Endothelial cell of umbilical vein (primary cell): ENCODE measurements at regions not wholly inside any gene's neighbourhood (a gene's known extent, or its start where the extent isn't known, plus 50 kb on each side); places are given as distances from the start of the nearest gene placed in this dataset.

Source experiments
- BruUV-seq: library from RNA; stranded (reverse); fragments of 400-500 nt; replicated peaks from 2 replicates; lab custom pipeline; 2021; lab: Mats Ljungman, UMichigan
- CTCF ChIA-PET: fragments of 300-600, 350-600 bp; sonication (Branson Sonifier 250); formaldehyde crosslinking; loops from one replicate; lab custom pipeline; 2021; ENCODE audit warnings: antibody characterized with exemption, inconsistent platforms; lab: Charles Lee
- POLR2A ChIA-PET: fragments of 300-600, 350-600 bp; sonication (Branson Sonifier 250); formaldehyde crosslinking; loops from one replicate; lab custom pipeline; 2021; ENCODE audit warnings: antibody characterized with exemption, inconsistent platforms; lab: Charles Lee
- DNase-seq: peaks from one replicate; pipeline ENCODE4 v3.0.0-alpha.2; 2011; ENCODE audit warnings: low read depth, low spot score
- FAIRE-seq: peaks from 2 replicates; lab custom pipeline; 2011; peaks lifted over from hg19 to GRCh38; lab: Jason Lieb, UNC
- H2AFZ ChIP-seq: 2 replicates; pipeline ENCODE4 v1.6.0; 2012; ENCODE audit warnings: low read depth, low read length, control low read depth, inconsistent platforms
- H3K27ac ChIP-seq: 2 replicates; pipeline ENCODE4 v1.5.1; 2011; ENCODE audit warnings: low read depth, mild to moderate bottlenecking, control low read depth, low read length, moderate library complexity; ENCODE audit not compliant: insufficient read depth
- H3K27me3 ChIP-seq, 2 experiments: 2 replicates each; pipeline versions ENCODE4 v1.6.0 to v1.6.1; 2011; ENCODE audit warnings: low read length in 2 of 2, mixed read lengths in 1 of 2; ENCODE audit not compliant: control insufficient read depth in 2 of 2, insufficient read depth in 2 of 2
- H3K36me3 ChIP-seq, 2 experiments: 2 replicates in 1 of 2; 3 replicates in 1 of 2; pipeline ENCODE4 v1.5.1; 2011; ENCODE audit warnings: low read length in 2 of 2, mild to moderate bottlenecking in 1 of 2, moderate library complexity in 1 of 2; ENCODE audit not compliant: control insufficient read depth in 2 of 2, insufficient read depth in 2 of 2; ENCODE audit errors: extremely low read depth in 1 of 2
- H3K4me1 ChIP-seq: 3 replicates; pipeline ENCODE4 v1.5.1; 2011; ENCODE audit warnings: mild to moderate bottlenecking, low read length; ENCODE audit not compliant: control insufficient read depth, insufficient read depth; ENCODE audit errors: extremely low read depth
- H3K4me2 ChIP-seq: 2 replicates; pipeline ENCODE4 v1.6.1; 2011; ENCODE audit warnings: low read length, control low read depth, mixed read lengths; ENCODE audit not compliant: insufficient read depth
- H3K4me3 ChIP-seq, 3 experiments: fragments of 200-600 bp in 1 of 3; sonication (generic), shearing (Covaris generic) in 1 of 3; replicated peaks in 1 of 3; 2 replicates each; pipeline ENCODE4 v1.5.1; 2011 to 2016; ENCODE audit warnings: control low read depth in 3 of 3, low read length in 3 of 3, mild to moderate bottlenecking in 2 of 3, inconsistent platforms in 1 of 3, low read depth in 1 of 3, moderate library complexity in 1 of 3; ENCODE audit not compliant: insufficient read depth in 1 of 3
- H3K79me2 ChIP-seq: 2 replicates; pipeline ENCODE4 v1.6.0; 2012; ENCODE audit warnings: low read length, inconsistent platforms; ENCODE audit not compliant: control insufficient read depth, insufficient read depth
- H3K9ac ChIP-seq: replicated peaks from 2 replicates; pipeline ENCODE3; 2011; ENCODE audit warnings: low read length, control low read depth; ENCODE audit not compliant: insufficient read depth; ENCODE audit errors: extremely low read depth
- H3K9me1 ChIP-seq: replicated peaks from 3 replicates; pipeline ENCODE4 v1.6.0; 2011; ENCODE audit warnings: mild to moderate bottlenecking, low read length; ENCODE audit not compliant: control insufficient read depth, insufficient read depth; ENCODE audit errors: extremely low read depth
- H3K9me3 ChIP-seq: replicated peaks from 2 replicates; pipeline ENCODE4 v1.5.1; 2012; ENCODE audit warnings: low read length, inconsistent platforms; ENCODE audit not compliant: control insufficient read depth, insufficient read depth
- H4K20me1 ChIP-seq: replicated peaks from 2 replicates; pipeline ENCODE3; 2011; ENCODE audit warnings: mild to moderate bottlenecking, low read length; ENCODE audit not compliant: control insufficient read depth, insufficient read depth; ENCODE audit errors: extremely low read depth
- EZH2 ChIP-seq: IDR thresholded peaks from 2 replicates; pipeline ENCODE4 v1.6.1; 2012; ENCODE audit warnings: borderline replicate concordance, low read depth, mild to moderate bottlenecking, moderate library complexity, low read length, inconsistent platforms; ENCODE audit not compliant: severe bottlenecking
- FOS ChIP-seq: IDR thresholded peaks from 2 replicates; pipeline ENCODE4 v1.6.1; 2011; ENCODE audit warnings: mild to moderate bottlenecking, low read length, moderate library complexity, borderline replicate concordance; ENCODE audit not compliant: insufficient read depth
- JUN ChIP-seq: IDR thresholded peaks from 2 replicates; pipeline ENCODE4 v1.6.1; 2011; ENCODE audit warnings: borderline replicate concordance, low read depth; ENCODE audit not compliant: insufficient read length, insufficient read depth
- MAX ChIP-seq: IDR thresholded peaks from 2 replicates; pipeline ENCODE4 v1.6.1; 2011; ENCODE audit not compliant: insufficient read depth, insufficient read length
- MYC ChIP-seq: IDR thresholded peaks from one replicate; pipeline ENCODE4 v1.6.1; 2011; ENCODE audit warnings: mild to moderate bottlenecking, low read depth, low read length
- POLR2A ChIP-seq: IDR thresholded peaks from 2 replicates; pipeline ENCODE4 v1.6.1; 2012; ENCODE audit warnings: low read depth, mild to moderate bottlenecking, control low read depth, low read length
- POLR2AphosphoS5 ChIP-seq: IDR thresholded peaks from 2 replicates; pipeline ENCODE4 v1.6.1; 2012; ENCODE audit warnings: low read depth, mild to moderate bottlenecking, control low read depth, low read length, moderate library complexity; ENCODE audit not compliant: insufficient read depth
- dilution Hi-C: fragments of 300-500 bp; cut with MboI; formaldehyde crosslinking; loops from one replicate; pipeline ENCODE4 v1.15.0; 2019; ENCODE audit warnings: low sequenced_read_pairs; ENCODE audit not compliant: extremely low pct_ligation_motif_present
- intact Hi-C: fragments of 100-400 bp; cut with micrococcal nuclease; formaldehyde crosslinking; loops from one replicate; pipeline ENCODE4 v1.10.0; 2022
- TF ChIP-seq, protein P1 (sequence below), 2 donors: IDR thresholded peaks; 1 replicate in 1 of 2; 2 replicates in 1 of 2; pipeline ENCODE4 v1.5.1; 2011; ENCODE audit warnings: low read length in 2 of 2, mild to moderate bottlenecking in 2 of 2, moderate library complexity in 2 of 2, control low read depth in 1 of 2, inconsistent platforms in 1 of 2, low read depth in 1 of 2; ENCODE audit not compliant: insufficient read depth in 1 of 2; ENCODE audit errors: extremely low read depth in 1 of 2

DNA sequence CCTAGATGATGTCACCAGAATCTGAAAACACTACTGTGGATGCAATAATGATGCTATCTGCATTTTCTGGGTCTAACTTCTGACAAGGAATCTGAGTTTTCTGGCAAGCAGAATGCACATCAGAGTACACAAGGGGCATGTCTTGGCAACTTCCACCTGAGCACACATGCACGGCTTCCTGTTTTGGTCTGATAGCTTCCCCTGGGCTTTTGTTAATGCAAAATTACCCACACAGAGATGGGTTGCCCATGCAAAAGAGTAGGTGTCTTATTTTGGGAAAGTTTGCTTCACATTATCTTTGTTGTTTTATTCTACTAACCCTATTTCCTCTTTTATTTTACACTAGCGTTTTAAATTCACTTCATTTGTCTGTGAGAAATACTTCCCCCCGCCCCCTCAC lies 74.2 kb upstream of the SATB1 start:
- H3K9ac ChIP-seq, result no peak overlapping the region
- H3K9me1 ChIP-seq, result no peaks in the 10 kb centered on the region
- TF ChIP-seq FOS (no peak), POLR2A (no peak), EZH2 (no peak), MAX (no peak), POLR2AphosphoS5 (no peak), MYC (no peak), JUN (no peak)
- TF ChIP-seq, protein P1, sequence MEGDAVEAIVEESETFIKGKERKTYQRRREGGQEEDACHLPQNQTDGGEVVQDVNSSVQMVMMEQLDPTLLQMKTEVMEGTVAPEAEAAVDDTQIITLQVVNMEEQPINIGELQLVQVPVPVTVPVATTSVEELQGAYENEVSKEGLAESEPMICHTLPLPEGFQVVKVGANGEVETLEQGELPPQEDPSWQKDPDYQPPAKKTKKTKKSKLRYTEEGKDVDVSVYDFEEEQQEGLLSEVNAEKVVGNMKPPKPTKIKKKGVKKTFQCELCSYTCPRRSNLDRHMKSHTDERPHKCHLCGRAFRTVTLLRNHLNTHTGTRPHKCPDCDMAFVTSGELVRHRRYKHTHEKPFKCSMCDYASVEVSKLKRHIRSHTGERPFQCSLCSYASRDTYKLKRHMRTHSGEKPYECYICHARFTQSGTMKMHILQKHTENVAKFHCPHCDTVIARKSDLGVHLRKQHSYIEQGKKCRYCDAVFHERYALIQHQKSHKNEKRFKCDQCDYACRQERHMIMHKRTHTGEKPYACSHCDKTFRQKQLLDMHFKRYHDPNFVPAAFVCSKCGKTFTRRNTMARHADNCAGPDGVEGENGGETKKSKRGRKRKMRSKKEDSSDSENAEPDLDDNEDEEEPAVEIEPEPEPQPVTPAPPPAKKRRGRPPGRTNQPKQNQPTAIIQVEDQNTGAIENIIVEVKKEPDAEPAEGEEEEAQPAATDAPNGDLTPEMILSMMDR (IDR thresholded peaks at IDR 0.05; ENCODE audit: extremely low read depth in 1 of 2, insufficient read depth in 1 of 2, low read depth in 1 of 2, low read length in 2 of 2), result no peak
- no peaks in the 10 kb centered on the region for H3K79me2 ChIP-seq
- DNase-seq, result no peak
- H3K4me2 ChIP-seq, result no peak overlapping the region
- no peaks in the 10 kb centered on the region for H3K4me1 ChIP-seq
- no peak overlapping the region for H3K4me3 ChIP-seq
- dilution Hi-C loops, result no loop called here
- H2AFZ ChIP-seq, result no peak overlapping the region
- no TSS peak for BruUV-seq
- no peaks in the 10 kb centered on the region for H4K20me1 ChIP-seq
- CTCF ChIA-PET, result no interaction called here
- no peaks in the 10 kb centered on the region for H3K9me3 ChIP-seq
- H3K27me3 ChIP-seq, result no peaks in the 10 kb centered on the region
- no peak for FAIRE-seq
- no peak overlapping the region for H3K27ac ChIP-seq
- POLR2A ChIA-PET, result no interaction called here
- intact Hi-C loops, result no loop called here
- H3K36me3 ChIP-seq, result no peaks in the 10 kb centered on the region
